NCI-H2227 (cell line): ENCODE measurements at regions not wholly inside any gene's neighbourhood (a gene's known extent, or its start where the extent isn't known, plus 50 kb on each side); places are given as distances from the start of the nearest gene placed in this dataset.

ENCODE experiments used
- DNase-seq: peaks from one replicate; lab custom pipeline; 2025; ENCODE audit not compliant: unreplicated experiment; lab: John Stamatoyannopoulos, UW

GRCh38 chr2:150789376-150789905 is 302.0 kb upstream of the RND3 start:
- no peak for DNase-seq

GRCh38 chr2:150788426-150789140 is 301.1 kb upstream of the RND3 start:
- DNase-seq: no peak

DNA sequence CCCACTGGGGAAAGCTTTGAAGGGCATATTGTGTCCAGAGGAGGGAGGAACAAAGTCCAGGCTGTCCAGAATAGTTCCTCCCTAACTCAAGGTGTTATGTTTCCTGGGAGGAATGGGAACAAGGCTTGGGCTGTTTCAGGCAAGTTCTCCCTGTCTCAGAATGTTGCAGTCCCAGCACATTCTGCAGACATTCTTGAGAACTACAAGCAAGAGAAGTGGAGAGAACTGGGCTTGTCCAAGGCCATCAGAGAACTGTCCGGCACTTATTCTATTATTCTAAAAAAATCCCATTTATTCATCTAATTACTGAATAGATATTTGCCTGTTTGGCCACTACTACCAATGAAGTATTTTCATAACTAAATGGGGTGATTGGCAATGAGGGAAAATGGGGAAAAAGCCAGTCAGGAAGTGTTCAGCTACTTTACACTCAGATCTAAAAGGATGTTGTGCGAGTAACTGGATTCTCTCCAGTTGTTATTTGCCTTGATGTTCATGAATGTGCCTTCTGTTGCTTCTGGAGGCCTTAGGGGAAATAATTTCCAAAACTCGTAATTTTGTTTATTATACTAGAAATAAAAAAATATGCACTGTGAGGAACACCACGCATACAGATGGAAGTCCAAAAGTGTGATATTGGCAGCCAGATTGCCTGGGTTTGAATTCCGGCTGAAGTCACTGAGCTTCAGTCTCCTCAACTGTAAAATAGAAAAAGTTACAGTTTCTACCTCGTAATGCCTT is 300.1 kb upstream of the RND3 start:
- no peak for DNase-seq

DNA sequence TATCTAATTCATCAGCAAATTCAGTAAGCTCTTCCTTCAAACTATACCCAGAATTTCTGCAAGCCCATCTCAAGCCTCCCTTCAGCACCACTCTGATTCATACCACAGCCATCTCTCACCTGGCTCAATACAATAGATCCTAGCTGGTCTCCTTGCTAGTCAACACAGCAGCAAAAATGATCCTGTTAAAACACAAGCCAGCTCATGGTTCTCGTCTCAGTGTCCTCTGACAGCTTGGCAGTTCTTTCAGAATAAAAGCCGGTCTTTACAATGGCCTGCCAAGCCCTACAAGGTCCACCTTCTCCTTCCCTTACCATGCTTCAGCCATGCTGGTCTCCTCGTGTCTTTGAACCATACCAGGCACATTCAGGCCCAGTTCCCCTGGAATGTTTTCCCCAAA is 296.9 kb upstream of the RND3 start:
- DNase-seq: no peak

GRCh38 chr2:150783896-150784295 is 296.4 kb upstream of the RND3 start:
- no peak for DNase-seq

GRCh38 chr2:150783015-150783414 is 295.5 kb upstream of the RND3 start:
- no peak for DNase-seq

- no peak for DNase-seq
These were observed 295.1 kb upstream of the RND3 start for GRCh38 chr2:150782613-150783012.

GRCh38 chr2:150781142-150781541 is 293.7 kb upstream of the RND3 start:
- DNase-seq: no peak

GRCh38 chr2:150778828-150779227 is 291.4 kb upstream of the RND3 start:
- no peak for DNase-seq

DNA sequence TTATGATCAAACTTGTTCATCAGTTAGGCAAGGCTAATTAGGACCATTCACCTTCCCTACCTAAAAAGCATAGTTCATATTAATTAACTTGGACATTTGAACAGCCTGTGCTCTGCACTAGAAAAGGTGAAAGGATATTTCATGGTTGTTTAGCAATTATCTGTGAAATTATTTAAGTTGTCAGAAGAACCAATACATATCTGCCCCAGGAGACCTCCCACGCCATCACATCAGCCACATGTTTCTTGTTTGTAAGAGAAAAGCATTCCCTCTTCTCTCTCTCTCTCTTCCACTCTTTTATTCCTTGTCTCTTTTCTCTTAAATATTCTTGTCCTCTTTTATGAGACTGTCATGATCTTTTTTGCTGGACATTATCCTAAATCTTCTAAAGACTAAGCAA is 282.0 kb upstream of the RND3 start:
- no peak for DNase-seq

DNA sequence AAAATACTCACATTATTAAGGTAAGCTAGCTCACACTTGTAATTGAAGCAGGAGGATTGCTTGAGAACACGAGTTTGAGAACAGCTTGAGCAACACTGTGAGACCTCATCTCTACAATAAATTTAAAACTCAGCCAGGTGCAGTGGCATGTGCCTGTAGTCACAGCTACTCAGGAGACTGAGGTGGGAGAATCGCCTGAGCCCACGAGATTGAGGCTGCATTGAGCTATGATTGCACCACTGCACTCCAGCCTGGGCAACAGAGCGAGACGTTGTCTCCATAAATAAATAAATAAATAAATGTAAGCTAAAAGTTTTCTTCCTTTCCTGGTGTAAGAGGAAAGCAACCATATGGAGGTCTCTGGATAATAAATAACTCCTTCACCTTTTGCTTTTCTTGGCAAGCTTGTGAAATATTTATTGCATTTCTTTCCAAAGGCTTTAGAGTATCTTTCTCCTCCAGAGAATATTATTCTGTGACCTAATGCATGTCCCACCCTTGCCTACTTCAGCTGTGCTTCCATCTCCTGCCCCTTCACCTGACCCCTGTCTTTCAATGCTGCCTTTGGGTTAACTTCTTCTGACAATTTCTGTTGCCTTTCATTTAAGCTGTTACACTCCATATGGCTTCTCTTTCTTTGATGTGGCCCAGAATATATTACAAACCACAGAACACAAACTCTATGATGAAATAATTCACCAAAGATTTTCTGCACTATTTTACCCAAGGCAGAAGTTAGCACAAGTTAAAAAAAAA is 280.7 kb upstream of the RND3 start:
- no peak for DNase-seq

DNA sequence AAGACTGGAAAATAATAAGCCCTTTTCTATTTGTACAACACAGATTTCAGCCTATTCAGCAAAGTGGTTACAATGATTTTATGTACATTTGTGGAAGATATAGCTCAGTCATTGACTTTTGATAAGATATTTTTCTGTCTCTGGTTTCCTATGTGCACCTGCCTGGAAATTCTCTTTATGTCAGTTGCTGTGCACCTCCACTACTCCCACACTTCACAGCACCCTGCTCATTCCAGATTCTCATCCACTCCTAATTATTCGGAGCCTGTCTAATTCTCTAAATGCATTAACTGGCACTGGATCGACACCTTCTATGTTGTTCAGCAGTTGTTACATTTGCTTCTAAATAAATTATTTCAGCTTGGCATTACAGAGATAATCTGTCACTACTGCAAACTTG is 275.1 kb upstream of the RND3 start:
- DNase-seq: no peak

- no peak for DNase-seq
These were observed 272.1 kb upstream of the RND3 start for GRCh38 chr2:150759531-150759930.

GRCh38 chr2:150759106-150759505 is 271.6 kb upstream of the RND3 start:
- DNase-seq: no peak

GRCh38 chr2:150752229-150752628 is 264.8 kb upstream of the RND3 start:
- no peak for DNase-seq

DNA sequence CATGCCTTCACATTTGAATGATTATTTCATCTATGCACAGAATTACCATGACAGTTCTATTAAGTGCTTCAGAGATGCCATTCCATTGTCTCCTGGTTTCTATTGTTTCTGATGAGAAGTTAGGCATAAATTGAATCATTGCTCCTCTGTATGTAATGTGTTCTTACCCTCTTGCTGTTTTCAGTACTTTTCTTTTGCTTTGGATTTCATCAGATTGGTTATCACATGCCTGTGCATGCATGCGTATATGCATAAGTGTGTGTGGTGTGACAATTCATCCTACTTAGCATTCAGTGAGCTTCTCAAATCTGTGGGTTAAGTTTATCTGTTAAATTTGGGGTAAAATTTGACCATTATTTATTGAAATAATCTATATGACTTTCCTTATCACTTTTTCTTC is 263.3 kb upstream of the RND3 start:
- DNase-seq: no peak

DNA sequence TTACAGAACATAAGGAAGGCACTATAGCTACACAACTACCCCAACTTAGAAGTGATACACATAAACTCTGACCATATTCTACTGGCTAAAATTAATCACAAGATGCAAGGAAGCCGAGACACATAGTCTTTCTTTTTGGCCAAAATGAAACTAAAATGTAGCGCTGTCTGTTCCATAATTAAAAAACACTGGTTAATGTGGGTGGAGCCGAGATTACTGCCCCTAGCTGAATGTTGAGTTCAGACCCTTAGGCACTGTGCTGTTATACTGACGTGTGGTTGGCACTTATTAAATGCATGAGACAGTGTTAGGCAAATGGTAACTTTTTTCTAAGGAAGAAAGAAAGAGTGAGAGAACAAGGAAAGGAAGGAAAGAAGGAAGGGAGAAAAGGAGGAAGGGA is 254.6 kb upstream of the RND3 start:
- DNase-seq: no peak

- DNase-seq: no peak
These were observed 248.5 kb upstream of the RND3 start for GRCh38 chr2:150735894-150736498.

DNA sequence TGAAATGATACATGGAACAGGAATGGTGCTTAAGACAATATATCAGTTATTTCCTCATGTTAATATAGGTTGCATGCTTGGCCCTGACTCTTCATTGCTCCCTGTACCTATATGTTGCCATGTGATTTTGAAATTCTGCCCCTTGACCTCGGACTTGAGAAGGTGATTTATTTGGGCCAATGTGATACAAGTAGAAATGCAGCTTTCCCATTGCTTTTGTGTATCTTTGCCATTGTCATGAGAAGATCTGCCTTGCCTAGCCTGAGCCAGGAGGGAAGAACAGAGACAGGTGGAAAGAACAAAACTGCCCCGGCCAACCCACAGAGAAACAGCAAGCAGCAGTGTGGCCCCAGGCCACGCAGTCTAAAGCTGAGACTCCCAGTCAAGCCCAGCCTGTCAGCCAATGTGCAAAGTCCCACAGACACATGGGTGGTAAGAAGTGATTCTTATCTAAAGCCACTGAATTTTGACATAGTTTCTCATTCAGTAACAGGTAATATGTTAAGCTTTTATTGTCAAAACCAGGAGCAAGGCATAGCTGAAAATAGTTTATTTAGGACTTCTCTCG is 245.7 kb upstream of the RND3 start:
- no peak for DNase-seq

DNA sequence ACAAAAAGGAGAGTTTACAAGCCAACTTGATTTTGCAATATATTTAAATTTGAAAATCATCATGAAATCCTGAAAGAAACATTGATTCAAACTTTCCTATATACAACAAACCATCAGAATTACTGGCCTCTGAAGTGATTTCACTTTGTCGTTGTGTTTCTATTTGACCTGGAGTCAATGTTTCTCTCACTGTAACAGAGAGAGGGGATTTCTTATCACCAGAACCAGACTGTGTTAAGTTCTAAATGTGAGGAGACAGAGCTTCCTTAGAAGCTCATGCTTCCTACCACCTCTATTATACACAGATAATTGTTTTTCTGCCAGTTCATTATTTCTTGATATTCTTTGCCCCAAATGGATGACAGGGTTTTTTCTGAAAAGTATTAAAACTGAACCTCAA is 245.0 kb upstream of the RND3 start:
- no peak for DNase-seq

DNA sequence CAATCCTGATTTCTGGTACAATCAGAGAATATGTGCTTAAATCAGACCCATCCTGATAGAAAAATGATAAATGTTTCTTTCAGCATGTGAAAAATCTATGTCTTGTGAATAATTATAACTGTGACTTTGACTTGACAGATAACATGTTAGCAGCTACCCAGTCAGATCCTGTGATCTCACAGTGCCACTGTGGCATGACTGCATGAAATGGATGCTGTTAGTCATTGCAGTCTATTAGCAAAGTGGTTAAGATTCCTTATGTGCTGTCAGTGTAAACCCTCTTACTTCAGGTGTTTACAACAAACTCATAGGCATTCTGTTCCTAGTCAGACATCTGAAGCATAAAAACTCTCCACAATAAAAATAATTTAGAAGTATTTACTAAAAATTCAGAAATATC is 244.6 kb upstream of the RND3 start:
- DNase-seq: no peak
